H7 (cell line): ENCODE measurements at regions not wholly inside any gene's neighbourhood (a gene's known extent, or its start where the extent isn't known, plus 50 kb on each side); places are given as distances from the start of the nearest gene placed in this dataset.
A peak's percentile ranks its signal among the peaks of the same experiment; 100 is the strongest.
"Not testable (repeated sequence)": the region's sequence is repeated elsewhere in the genome, so short reads cannot be mapped to it uniquely, and the experiment has no call there.

ENCODE experiments used
- DNase-seq: peaks from one replicate; pipeline ENCODE4 v3.0.0; 2012
- H3K27me3 ChIP-seq: 2 replicates; pipeline ENCODE4 v1.6.0; 2011; ENCODE audit warnings: mild to moderate bottlenecking, low read length; ENCODE audit not compliant: control insufficient read depth, insufficient read depth
- H3K36me3 ChIP-seq: replicated peaks from 2 replicates; pipeline ENCODE4 v1.5.1; 2011; ENCODE audit warnings: low read length; ENCODE audit not compliant: control insufficient read depth, insufficient read depth
- H3K4me3 ChIP-seq: 2 replicates; pipeline ENCODE4 v1.5.1; 2011; ENCODE audit warnings: low read depth, mild to moderate bottlenecking, control low read depth, low read length, moderate library complexity; ENCODE audit not compliant: insufficient read depth

DNA sequence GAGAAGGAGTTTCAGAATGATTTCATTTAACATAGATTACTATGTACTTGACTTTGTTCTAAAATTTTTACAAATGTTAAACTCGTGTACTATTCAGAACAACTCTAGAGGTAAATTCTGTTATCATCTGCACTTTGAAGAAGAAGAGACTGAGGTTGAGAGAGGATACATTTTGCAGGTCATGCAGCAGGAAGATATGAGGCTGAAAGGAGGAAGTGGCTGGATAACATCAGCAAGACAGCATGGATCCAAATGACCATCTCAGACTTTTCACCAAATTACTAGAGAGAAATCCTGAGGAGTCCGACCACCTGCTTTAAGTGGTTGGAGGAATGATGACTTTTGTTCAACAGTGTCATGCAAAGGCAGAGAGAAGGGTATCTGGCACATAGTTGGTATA lies 84.9 kb downstream of the ASCL4 start:
- DNase-seq = no peak
- Histone ChIP-seq H3K36me3 (no peaks in the 10 kb centered on the region), H3K4me3 (no peak overlapping the region), H3K27me3 (peaks cover 13% of the 10 kb centered on the region)

DNA sequence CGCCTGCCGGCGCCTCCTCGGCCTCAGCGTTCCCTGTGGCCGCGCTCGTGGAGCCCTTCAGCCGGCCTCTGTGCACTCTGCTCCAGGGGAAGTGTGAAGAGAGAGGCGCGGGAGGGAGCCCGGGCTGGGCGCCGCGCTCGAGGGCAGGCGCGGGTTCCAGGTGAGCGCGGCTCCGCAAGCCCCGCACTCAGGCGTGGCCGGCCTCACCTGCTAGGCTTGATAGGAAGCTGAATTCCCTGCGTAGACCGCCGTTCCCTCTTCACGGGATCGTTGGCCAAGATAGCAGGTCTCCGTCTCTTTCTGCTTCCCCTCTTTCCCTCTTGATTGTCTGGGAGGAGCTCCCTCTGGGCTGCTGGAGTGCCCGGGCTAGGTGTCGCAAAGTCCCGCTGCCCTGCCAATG lies 89.7 kb downstream of the ASCL4 start:
- Histone ChIP-seq H3K4me3 (peak overlapping the region; percentile 51), H3K36me3 (no peaks in the 10 kb centered on the region), H3K27me3 (peaks cover 22% of the 10 kb centered on the region)

DNA sequence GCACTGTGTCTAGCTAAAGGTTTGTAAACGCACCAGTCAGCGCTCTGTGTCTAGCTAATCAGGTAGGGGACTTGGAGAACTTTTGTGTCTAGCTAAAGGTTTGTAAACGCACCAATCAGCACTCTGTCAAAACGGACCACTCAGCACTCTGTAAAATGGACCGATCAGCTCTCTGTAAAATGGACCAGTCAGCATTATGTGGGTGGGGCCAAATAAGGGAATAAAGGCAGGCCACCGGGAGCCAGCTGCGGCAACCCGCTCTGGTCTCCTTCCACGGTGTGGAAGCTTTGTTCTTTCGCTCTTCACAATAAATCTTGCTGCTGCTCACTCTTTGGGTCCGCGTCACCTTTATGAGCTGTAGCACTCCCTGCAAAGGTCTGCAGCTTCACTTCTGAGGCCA lies 90.2 kb downstream of the ASCL4 start:
- peaks cover 22% of the 10 kb centered on the region for H3K27me3 ChIP-seq
- H3K36me3 ChIP-seq, DNase-seq: not testable (repeated sequence)
- peak overlapping the region; percentile 51; the same call in 1 of the 2 replicates for H3K4me3 ChIP-seq

More for the DNA sequence above, 89.7 kb downstream of the ASCL4 start:
- peak; percentile 69 for DNase-seq

DNA sequence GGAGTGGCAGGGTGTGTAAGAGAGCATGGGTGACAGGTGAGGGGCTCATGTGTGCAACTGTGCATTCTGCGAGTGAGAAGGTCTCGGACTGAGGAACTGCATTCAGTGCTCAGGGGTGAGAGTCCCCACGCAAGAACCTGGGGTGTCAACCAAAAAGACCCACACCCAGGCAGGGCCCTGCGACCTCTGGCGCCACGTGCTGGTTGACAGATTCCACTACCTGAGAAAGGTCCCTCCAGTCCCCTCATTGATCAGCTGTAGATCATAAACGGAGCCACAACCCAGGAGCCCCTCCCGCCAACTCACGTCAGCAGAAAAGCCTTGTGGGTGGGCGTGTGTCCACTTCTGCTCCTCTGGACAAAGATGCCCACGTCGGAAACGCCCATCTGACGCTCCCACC lies 98.7 kb downstream of the ASCL4 start:
- H3K4me3 ChIP-seq = no peak overlapping the region
- peaks cover 3% of the 10 kb centered on the region; the same call in 1 of the 2 replicates for H3K27me3 ChIP-seq
- no peaks in the 10 kb centered on the region for H3K36me3 ChIP-seq
- peak; percentile 23 for DNase-seq

DNA sequence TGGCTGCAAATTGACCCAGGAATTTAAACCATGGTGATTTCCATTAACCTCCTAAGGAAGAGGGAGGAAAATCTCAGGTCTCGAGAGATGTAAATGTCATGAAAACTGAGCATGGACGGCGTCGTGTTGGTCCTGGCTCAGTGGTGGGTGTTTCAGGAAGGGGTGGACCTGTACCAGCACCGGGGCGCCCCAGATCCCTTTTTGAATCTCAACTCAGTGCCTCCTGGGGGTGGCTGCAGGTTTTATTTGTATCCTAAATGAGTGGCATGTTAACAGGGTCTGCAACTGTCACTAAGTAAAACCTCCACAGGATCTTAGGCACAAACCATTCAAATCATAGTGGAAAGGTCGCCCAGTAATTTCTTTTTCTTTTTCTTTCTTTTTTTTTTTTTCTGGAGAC lies 101.3 kb downstream of the ASCL4 start:
- no peak overlapping the region for H3K4me3 ChIP-seq
- no peaks in the 10 kb centered on the region for H3K36me3 ChIP-seq
- H3K27me3 ChIP-seq = peaks cover 3% of the 10 kb centered on the region; the same call in 1 of the 2 replicates
- peak; percentile 53 for DNase-seq

DNA sequence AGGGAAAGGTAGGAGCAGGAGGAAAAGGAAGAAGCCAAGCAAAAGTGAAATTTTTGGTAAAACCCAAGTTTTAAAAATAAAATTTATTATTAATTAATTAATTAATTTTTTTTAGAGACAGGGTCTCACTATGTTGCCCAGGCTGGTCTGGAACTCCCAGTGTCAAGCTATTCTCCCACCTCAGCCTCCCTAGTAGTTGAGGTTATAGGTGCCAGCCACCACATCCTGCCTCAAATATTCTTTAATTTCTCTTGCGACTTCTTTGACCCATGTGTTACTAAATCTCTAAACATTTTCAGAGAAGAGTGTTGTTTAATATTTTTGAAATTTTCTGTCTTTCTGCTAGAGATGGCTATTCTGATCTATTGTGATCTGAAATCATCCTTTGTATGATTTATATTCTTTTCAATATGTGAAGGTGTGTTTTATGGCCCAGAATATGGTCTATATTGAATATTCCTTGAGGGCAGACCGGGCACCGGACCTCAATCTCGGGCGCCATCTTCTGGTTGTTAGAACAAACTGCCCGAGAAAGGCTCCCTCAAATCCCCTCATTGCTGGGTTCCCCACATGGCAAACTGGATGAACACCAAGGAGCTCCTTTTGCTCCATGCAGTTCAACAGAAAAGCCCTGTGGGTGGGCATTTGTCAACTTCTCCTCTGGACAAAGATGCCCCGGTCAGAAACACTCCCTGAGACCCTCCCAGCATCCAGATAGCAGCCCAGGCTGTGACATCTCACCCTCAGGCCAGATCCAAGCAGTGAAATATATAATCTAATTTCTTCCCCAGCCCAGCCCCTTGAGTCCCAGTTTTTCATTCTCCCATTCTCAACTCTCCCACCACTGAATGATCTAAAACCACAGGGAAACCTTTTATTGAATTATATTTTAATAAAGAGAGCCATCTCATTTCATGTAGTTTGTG lies 110.5 kb downstream of the ASCL4 start:
- Histone ChIP-seq H3K36me3 (no peaks in the 10 kb centered on the region), H3K4me3 (no peak overlapping the region), H3K27me3 (no peaks in the 10 kb centered on the region; the same call in 1 of the 2 replicates)
- peak; percentile 68 for DNase-seq

DNA sequence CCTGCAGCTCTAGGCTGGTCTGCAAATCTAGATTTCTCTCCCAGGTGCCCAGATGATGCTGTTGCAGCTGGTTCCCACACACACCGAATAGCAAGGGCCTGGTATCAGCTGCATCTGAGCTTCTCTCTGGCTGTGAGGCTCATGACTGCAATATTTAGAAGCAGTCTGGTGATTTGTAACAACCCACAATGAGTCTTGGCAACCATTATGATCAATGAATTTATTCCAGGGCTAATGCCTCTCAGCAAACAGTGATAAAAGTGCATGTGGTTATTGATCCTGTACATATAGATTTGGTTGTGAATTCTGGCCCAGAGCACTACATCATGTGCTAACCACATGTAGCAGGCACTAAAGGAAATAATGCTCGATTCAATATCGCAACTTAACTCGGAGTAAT lies 114.3 kb downstream of the ASCL4 start:
- no peak for DNase-seq
- H3K4me3 ChIP-seq = no peak overlapping the region
- no peaks in the 10 kb centered on the region for H3K36me3 ChIP-seq
- no peaks in the 10 kb centered on the region for H3K27me3 ChIP-seq

DNA sequence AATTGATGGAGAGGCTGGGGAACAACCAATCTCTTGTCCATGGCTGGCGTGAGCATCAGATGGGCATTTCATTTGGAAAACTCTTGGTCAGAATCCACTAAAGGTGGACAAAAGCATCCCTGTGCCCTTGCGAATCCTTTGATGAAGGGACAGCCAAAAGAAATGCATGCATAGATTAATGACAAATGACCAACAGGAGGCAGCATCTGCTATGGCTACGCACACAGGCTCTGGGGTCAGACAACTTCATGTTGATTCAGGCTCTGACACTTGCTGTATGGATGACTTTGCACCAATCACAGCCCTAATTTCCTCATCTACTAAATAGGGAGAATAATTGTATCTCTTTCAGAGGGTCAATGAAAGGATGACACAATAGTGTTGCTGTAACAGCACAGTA lies 117.5 kb downstream of the ASCL4 start:
- no peaks in the 10 kb centered on the region for H3K27me3 ChIP-seq
- DNase-seq = peak; percentile 44
- no peak overlapping the region for H3K4me3 ChIP-seq
- H3K36me3 ChIP-seq = no peaks in the 10 kb centered on the region

DNA sequence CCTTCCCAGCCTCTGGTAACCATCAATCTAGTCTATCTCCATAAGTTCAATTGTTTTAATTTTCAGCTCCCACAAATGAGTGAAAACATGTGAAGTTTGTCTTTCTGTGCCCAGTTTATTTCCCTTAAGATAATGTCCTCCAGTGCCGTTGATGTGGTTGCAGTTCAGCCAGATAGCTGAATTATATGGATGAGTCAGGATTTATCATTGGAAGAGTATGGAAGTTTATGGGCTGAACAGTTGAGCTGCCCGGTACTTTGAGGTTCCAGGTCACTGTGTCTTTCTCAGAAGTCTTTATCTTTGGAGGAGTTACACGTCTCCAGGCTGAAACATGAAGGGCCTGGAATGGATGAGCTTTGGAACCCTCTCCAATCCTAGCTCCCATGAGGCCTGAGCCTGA lies 120.1 kb downstream of the ASCL4 start:
- no peak overlapping the region for H3K4me3 ChIP-seq
- H3K36me3 ChIP-seq = no peaks in the 10 kb centered on the region
- H3K27me3 ChIP-seq = no peaks in the 10 kb centered on the region
- DNase-seq = no peak

DNA sequence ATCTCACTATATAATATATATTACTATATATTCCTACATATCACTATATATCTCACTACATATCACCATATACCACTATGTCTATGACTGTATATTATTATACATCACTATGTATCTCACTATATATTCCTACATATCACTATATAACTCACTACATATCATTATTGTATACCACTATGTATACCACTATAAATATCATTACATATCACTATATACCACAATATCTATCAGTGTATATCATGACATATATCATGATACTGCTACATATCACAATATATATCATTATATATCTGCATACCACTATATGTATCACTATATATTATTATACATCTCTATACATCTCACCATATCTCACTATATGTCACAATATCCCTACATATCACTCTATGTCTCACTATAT lies 121.5 kb downstream of the ASCL4 start:
- no peak overlapping the region for H3K4me3 ChIP-seq
- H3K27me3 ChIP-seq = no peaks in the 10 kb centered on the region; the same call in 1 of the 2 replicates
- DNase-seq = no peak
- no peaks in the 10 kb centered on the region for H3K36me3 ChIP-seq

DNA sequence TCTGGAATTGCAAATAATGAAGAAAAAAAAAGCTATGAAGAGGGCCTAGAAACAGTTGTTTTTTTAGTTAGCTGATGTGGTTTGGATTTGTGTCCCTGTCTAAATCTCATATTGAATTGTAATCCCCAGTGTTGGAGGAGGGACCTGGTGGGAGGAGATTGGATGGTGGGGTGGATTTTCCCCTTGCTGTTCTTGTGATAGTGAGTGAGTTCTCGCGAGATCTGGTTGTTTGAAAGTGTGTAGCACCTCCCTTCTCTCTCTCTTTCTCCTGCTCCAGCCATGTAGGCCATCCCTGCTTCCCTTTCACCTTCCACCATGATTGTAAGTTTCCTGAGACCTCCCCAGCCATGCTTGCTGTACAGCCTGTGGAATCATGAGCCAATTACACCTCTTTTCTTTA lies 126.1 kb downstream of the ASCL4 start:
- Histone ChIP-seq H3K36me3 (no peaks in the 10 kb centered on the region), H3K4me3 (no peak overlapping the region), H3K27me3 (peaks cover 11% of the 10 kb centered on the region; the same call in 1 of the 2 replicates)
- no peak for DNase-seq

DNA sequence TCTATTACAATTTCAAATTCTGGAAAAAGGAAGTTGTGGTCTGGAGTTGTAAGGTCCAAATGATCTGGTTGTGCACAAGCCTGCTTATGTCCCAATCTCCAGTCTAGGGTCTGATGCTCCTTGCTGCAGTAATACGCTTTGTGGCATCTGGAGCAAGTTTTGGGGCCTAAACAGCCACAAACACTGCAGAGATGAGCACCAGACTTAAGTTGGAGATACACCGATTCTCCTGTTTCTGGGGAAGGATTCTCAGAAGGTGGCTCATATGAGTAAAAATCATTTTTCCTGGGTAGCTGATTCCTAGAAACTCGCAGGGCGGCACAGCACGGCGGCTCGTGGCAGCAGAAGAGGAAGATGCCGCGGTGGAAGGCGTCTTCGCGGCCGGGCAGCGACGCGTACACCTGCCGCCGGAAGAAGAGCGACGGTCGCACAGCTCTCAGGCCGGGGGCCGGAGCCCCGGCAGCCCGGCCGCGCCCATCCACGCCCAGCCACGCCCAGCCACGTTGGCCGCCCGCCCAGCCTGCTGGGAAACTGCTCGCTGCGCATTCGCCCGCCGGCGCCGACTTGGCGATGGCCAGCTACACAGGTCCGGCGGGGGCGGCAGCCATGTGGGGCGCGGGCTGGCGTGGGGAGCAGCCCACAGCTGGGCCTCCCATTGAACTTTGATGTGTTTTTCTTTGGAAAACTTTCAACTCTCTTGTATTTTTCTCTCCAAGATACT lies 129.0 kb downstream of the ASCL4 start:
- peak; percentile 94 for DNase-seq
- Histone ChIP-seq H3K36me3 (no peaks in the 10 kb centered on the region), H3K4me3 (peak overlapping the region; percentile 59), H3K27me3 (peaks cover 18% of the 10 kb centered on the region)

DNA sequence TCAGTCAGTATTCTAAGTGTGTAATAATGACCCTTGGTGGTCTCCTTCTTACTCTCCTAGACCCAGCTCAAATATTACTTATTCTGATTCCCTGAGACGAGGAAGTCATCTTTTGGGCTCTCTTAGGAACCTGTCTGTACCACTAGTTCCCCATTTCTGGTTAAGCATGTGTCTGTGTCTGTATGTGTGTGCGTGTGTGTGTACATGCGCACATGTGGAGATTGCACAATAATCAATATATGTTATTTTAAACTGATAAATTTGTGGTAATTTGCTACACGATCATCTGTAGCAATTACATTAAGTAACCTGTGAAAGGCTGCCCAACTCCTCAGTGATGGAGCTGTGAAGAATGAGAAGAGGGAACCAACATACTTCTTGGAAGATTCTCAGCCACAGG lies 132.2 kb downstream of the ASCL4 start:
- Histone ChIP-seq H3K36me3 (no peaks in the 10 kb centered on the region), H3K27me3 (peaks cover 18% of the 10 kb centered on the region), H3K4me3 (no peak overlapping the region)
- DNase-seq = no peak

DNA sequence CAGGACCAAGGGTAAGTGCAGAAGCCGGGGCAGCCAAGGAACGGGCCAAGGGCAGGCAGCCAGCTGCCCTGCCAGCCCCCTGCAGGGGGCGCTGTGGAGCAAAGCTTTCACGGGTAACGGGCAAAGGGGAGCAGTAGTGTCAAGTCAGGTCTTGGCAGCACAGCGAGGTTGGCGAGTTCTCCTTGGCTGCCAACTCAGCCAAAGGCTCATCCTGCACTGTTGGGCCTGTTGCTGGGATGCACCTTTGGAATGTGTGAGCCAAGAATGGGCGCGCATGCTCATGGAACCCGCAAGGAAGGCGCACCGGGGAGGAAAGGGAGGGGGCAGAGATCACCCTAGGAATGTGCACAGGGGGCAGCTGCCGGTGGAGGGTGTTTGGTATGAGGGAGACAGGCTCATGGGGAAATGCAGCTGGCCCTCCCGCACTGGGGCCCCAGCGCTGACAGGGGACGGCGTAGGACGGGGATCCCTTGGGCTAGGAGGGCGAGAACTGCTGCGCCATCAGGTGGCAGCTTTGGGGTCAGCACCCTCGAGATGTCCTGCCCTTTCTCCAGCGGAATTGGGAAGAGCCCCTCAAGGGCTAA lies 138.0 kb downstream of the ASCL4 start:
- DNase-seq = peak; percentile 90
- H3K36me3 ChIP-seq = no peaks in the 10 kb centered on the region
- peak overlapping the region; percentile 53 for H3K4me3 ChIP-seq
- H3K27me3 ChIP-seq = peaks cover 5% of the 10 kb centered on the region; the same call in 1 of the 2 replicates
